Stromal cell of bone marrow (primary cell): ENCODE measurements at regions not wholly inside any gene's neighbourhood (a gene's known extent, or its start where the extent isn't known, plus 50 kb on each side); places are given as distances from the start of the nearest gene placed in this dataset.

ENCODE experiments used
- DNase-seq: peaks from one replicate; pipeline ENCODE4 v3.0.0-alpha.2; 2012; ENCODE audit warnings: low read depth

- DNase-seq = no peak
These were observed 308.9 kb downstream of the SLC6A15 start for GRCh38 chr12:84603484-84604248.

GRCh38 chr12:84601483-84601882 is 311.1 kb downstream of the SLC6A15 start:
- no peak for DNase-seq

GRCh38 chr12:84599539-84599938 is 313.1 kb downstream of the SLC6A15 start:
- peak; percentile 7 for DNase-seq

GRCh38 chr12:84596266-84596665 is 316.3 kb downstream of the SLC6A15 start:
- no peak for DNase-seq

- no peak for DNase-seq
These were observed 318.4 kb downstream of the SLC6A15 start for GRCh38 chr12:84594157-84594556.

GRCh38 chr12:84585776-84586395 is 326.7 kb downstream of the SLC6A15 start:
- peak; percentile 7 for DNase-seq

- DNase-seq = no peak
These were observed 340.4 kb downstream of the SLC6A15 start for GRCh38 chr12:84572196-84572595.

- no peak for DNase-seq
These were observed 350.3 kb downstream of the SLC6A15 start for GRCh38 chr12:84562331-84562730.

- no peak for DNase-seq
These were observed 351.2 kb downstream of the SLC6A15 start for GRCh38 chr12:84561351-84561750.

GRCh38 chr12:84554199-84554723 is 358.3 kb downstream of the SLC6A15 start:
- no peak for DNase-seq

- DNase-seq = no peak
These were observed 359.1 kb downstream of the SLC6A15 start for GRCh38 chr12:84553331-84554117.

GRCh38 chr12:84551373-84551772 is 361.2 kb downstream of the SLC6A15 start:
- DNase-seq = no peak

- DNase-seq = no peak
These were observed 362.1 kb downstream of the SLC6A15 start for GRCh38 chr12:84550518-84550917.

- DNase-seq = no peak
These were observed 370.3 kb downstream of the SLC6A15 start for GRCh38 chr12:84542289-84542688.

GRCh38 chr12:84537666-84538065 is 374.9 kb downstream of the SLC6A15 start:
- DNase-seq = no peak

- no peak for DNase-seq
These were observed 399.8 kb downstream of the SLC6A15 start for GRCh38 chr12:84512751-84513150.

- DNase-seq = no peak
These were observed 403.7 kb downstream of the SLC6A15 start for GRCh38 chr12:84508851-84509260.

- DNase-seq = peak; percentile 82
These were observed 404.4 kb downstream of the SLC6A15 start for GRCh38 chr12:84507956-84508850.

- DNase-seq = no peak
These were observed 406.3 kb downstream of the SLC6A15 start for GRCh38 chr12:84506282-84506681.

- DNase-seq = peak; percentile 49
These were observed 409.5 kb downstream of the SLC6A15 start for GRCh38 chr12:84502907-84503787.
